Right lung (tissue), 2 donors: ENCODE measurements at regions not wholly inside any gene's neighbourhood (a gene's known extent, or its start where the extent isn't known, plus 50 kb on each side); places are given as distances from the start of the nearest gene placed in this dataset.

ENCODE experiments used
- DNase-seq, 2 donors: peaks; one replicate each; pipeline ENCODE4 v3.0.0-alpha.2; 2013

- DNase-seq, result no peak
Observed at GRCh38 chr4:134024251-134024650, 177.3 kb downstream of the PABPC4L start.

GRCh38 chr4:134019657-134020056 lies 181.9 kb downstream of the PABPC4L start:
- DNase-seq, result no peak

DNA sequence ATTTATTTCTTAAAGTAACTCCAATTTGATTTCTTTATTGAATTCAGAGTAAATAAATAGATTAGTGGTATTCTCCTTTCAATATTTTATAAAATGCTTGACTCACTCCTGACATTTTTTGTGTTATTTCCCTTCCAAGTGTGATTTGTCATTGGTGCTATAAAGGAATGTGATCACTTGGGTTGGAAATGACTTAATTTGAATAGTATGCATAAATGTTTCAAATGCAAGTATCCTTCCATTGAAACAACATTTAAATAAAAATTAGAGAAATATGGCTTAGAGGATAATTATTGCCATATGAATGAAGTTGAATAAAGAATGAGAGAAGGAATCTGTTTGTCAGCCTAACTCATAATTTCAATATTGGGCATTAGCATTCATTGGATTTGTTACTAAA lies 182.7 kb downstream of the PABPC4L start:
- DNase-seq, result no peak

GRCh38 chr4:134001057-134001456 lies 200.5 kb downstream of the PABPC4L start:
- no peak for DNase-seq

GRCh38 chr4:133997436-133997835 lies 204.2 kb downstream of the PABPC4L start:
- no peak for DNase-seq

- no peak for DNase-seq
Observed at GRCh38 chr4:133996431-133997121, 205.0 kb downstream of the PABPC4L start.

- DNase-seq, result no peak
Observed at GRCh38 chr4:133995243-133995960, 206.2 kb downstream of the PABPC4L start.

DNA sequence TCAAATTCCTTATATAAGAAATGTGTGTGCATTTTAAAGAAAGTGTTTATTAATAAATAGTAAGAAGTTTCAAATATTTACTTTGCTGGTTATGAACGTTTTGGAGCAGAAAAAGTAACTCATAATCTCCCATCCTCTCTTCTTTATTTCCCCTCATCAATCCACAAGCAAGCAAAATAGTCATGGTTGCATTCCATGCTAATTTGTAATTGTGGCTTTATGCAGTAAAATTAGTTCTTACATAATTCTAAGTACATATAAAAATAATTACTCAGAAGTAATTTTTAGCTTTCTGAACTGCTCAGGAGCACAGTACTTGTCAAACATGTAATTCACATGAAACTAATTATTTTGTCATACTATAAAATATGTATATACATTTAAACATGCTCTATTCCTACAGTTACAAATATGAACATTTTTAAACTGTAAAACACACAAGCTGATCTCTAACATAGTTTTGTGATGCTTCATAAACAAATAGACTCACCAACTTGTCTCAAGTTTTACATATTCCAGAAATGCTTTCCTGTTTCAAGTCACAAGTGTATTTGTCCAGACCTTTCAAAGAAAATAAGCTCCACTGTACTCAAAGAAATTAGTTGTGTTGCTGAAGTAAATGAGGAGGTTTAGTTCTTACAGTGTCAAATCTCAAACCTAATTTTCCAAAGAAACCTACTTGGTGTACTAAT lies 218.9 kb downstream of the PABPC4L start:
- DNase-seq, result no peak

DNA sequence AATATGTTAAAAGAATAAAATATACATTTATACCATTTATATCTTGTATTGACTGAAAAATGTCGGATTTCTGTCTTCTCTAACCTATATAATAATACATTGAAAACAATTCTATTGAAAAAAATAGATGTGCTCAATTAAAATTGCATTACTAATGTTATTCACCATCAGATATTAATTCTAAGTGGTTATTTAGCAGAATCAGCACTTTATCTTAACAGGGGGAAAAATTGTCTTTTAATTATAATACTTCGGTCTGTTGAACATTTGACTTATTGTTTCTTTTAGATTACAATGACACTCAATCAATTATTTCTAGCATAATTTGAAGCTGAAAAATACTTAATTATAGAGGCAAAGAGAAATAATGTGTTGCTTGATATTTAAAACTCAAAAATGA lies 220.3 kb downstream of the PABPC4L start:
- no peak for DNase-seq

GRCh38 chr4:133972586-133972985 lies 229.0 kb downstream of the PABPC4L start:
- DNase-seq, result no peak

DNA sequence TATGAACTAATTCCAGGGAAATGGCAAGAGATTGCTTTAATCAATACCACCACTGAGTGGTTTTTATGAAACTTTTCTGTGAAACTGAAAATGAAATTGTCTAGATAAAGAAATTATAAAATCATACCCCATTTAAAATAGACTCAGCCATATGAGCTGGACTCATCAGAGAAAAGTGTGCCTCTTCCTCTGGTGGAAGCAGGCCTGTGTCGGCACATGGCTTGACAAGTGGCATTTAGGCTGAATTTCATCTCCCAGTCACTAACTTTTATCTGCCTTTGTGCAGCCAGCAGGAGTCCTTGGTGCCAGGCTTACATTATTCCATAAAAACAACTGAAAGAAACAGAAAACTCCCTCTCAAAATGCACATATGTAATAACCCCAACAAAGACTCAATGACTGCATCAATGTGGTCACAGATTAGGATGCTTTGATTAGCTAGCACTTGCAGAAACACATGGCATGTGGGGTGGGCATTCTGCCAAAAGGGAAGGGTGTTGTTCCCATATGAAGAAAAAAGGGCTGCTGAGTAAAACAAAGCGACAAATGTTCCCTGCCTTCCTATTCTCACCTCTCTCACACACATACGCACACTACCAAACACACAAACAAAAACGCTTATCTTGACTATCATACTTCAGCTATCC lies 232.3 kb downstream of the PABPC4L start:
- peak; percentile 7 to 15 for DNase-seq

DNA sequence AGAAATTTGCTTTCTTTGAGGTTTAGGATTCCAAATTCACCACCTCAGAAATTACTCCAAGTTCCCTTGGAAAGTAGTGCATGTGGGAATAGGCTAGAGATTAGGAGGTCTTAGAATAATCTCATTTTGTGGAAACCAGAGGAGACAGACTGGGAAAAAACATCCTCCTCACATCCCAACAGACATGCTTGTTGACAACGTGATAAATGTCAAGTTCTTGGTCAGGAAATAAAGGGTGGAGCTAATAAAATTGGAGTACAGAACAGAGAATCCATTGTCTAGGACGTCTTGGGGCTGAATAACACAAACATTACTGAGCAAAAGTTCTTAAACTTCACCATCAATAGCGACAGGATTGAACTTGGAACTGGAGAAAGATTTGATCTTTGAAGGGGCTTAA lies 233.4 kb downstream of the PABPC4L start:
- no peak for DNase-seq

DNA sequence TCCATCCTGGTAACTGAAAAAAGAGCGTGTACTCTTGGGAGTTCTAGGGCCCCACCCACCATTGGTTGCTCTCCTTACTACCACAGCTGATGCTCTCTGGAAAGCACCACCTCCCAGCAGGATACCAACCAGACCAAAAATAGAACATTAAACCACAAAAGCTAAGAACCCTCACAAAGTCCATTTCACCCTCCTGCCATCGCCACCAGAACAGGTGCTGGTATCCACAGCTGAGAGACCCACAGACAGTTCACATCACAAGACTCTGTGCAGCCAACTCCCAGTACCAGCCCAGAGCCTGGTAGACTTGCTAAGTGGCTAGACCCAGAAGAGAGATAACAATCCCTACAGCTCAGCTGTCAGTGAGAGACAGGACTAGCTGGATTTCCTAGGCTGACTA lies 240.6 kb downstream of the PABPC4L start:
- DNase-seq, result no peak

- no peak for DNase-seq
Observed at GRCh38 chr4:133943081-133943480, 258.5 kb downstream of the PABPC4L start.

GRCh38 chr4:133938061-133938460 lies 263.5 kb downstream of the PABPC4L start:
- no peak for DNase-seq

- no peak for DNase-seq
Observed at GRCh38 chr4:133929531-133930239, 271.9 kb downstream of the PABPC4L start.

- DNase-seq, result no peak
Observed at GRCh38 chr4:133921280-133922195, 280.1 kb downstream of the PABPC4L start.

GRCh38 chr4:133920236-133920635 lies 281.4 kb downstream of the PABPC4L start:
- DNase-seq, result no peak

DNA sequence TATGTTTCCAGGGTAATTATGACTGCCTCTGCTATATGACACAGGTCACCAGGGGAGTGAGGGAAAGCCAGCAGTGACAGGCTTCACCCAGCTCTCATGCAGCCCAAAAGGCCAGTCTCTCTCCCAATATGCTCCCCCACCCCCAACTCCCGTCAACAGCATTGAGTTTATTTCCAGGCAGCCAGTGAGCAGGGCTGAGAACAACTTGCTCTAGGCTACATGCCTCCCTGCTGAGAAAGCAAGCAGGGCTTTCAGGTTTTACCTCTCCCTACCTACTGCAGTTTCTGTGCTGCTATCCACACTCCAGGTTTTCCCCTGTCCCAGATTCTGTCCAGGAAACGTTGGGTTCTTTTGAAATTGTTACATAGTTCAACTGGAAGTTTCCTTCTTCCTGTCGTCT lies 291.4 kb downstream of the PABPC4L start:
- DNase-seq, result no peak

DNA sequence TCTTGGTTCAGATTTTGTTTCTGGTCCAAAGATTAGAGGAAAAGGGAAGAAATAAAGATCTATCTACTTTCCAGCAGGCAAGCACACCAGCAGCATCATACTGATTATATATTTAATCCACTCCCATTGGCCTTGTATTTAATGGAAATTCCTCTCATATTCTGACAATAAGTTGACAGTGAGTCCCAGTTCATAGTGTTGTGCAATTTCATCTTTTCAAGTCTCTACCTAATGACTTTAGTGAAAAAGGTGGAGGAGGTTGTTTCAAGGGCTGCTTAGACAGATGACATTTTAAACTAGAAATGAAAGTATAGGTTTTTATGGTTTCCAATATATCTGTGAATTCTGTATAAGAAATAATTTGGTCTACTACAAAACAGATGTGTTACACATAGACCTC lies 298.6 kb downstream of the PABPC4L start:
- no peak for DNase-seq

DNA sequence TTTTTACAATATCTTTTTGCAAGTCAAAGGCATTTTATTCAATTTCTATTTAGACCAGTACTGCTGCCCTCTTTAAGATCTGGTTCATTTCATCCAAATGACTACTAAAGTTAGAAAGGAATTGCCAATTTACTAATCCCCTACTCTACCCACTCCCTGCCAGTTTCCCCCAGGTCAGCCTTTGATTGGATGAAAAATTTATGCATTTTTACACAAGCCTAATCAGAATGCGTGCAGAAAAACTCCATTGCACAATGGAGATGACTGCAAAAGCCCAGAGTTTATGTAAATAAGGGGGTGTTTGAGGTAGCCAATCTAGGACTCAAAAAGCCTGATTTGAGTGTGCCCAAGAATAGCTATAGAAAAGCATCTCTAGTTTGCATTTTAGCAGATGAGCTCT lies 310.6 kb downstream of the PABPC4L start:
- no peak for DNase-seq
